H9 (cell line): ENCODE measurements at regions not wholly inside any gene's neighbourhood (a gene's known extent, or its start where the extent isn't known, plus 50 kb on each side); places are given as distances from the start of the nearest gene placed in this dataset.

ENCODE experiments used
- DNase-seq: peaks from one replicate; pipeline ENCODE4 v3.0.0-alpha.2; 2017
- H2AFZ ChIP-seq: one replicate; pipeline ENCODE4 v1.6.1; 2013; ENCODE audit warnings: mild to moderate bottlenecking, low read length, control low read depth, moderate library complexity
- H2AK5ac ChIP-seq: 2 replicates; pipeline ENCODE4 v1.6.1; 2013; ENCODE audit warnings: low read length, control low read depth, mixed read lengths; ENCODE audit not compliant: insufficient read length
- H2BK120ac ChIP-seq: one replicate; pipeline ENCODE4 v1.6.1; 2013; ENCODE audit warnings: low read depth, mild to moderate bottlenecking, low read length, control low read depth, inconsistent platforms; ENCODE audit not compliant: poor library complexity, severe bottlenecking
- H2BK12ac ChIP-seq: 2 replicates; pipeline ENCODE4 v1.6.1; 2013; ENCODE audit warnings: low read length, control low read depth, mixed read lengths, low read depth; ENCODE audit not compliant: insufficient read length
- H2BK15ac ChIP-seq: 2 replicates; pipeline ENCODE4 v1.6.1; 2013; ENCODE audit warnings: low read depth, low read length, control low read depth
- H2BK20ac ChIP-seq: one replicate; pipeline ENCODE4 v1.6.1; 2013; ENCODE audit warnings: low read depth, mild to moderate bottlenecking, low read length, control low read depth, inconsistent platforms; ENCODE audit not compliant: poor library complexity, severe bottlenecking
- H2BK5ac ChIP-seq: 2 replicates; pipeline ENCODE4 v1.6.1; 2013; ENCODE audit warnings: low read length, control low read depth, mixed read lengths; ENCODE audit not compliant: insufficient read length
- H3K14ac ChIP-seq: 2 replicates; pipeline ENCODE4 v1.6.1; 2013; ENCODE audit warnings: low read length, control low read depth; ENCODE audit not compliant: insufficient read depth
- H3K18ac ChIP-seq: 2 replicates; pipeline ENCODE4 v1.6.1; 2013; ENCODE audit warnings: low read depth, mild to moderate bottlenecking, mixed read lengths, low read length, control low read depth; ENCODE audit not compliant: insufficient read length
- H3K23ac ChIP-seq: 2 replicates; pipeline ENCODE4 v1.6.1; 2013; ENCODE audit warnings: low read length, control low read depth, mixed read lengths, low read depth; ENCODE audit not compliant: insufficient read length
- H3K23me2 ChIP-seq: 2 replicates; pipeline ENCODE4 v1.6.1; 2013; ENCODE audit warnings: low read depth, mild to moderate bottlenecking, mixed read lengths, low read length, control low read depth; ENCODE audit not compliant: insufficient read length, poor library complexity, severe bottlenecking
- H3K27ac ChIP-seq: 2 replicates; pipeline ENCODE4 v1.5.1; 2013; ENCODE audit warnings: low read length, control low read depth, mixed read lengths, low read depth; ENCODE audit not compliant: insufficient read length
- H3K27me3 ChIP-seq: 2 replicates; pipeline ENCODE4 v1.6.1; 2013; ENCODE audit warnings: low read length, control low read depth, inconsistent platforms; ENCODE audit not compliant: insufficient read depth
- H3K4ac ChIP-seq: 2 replicates; pipeline ENCODE4 v1.6.1; 2013; ENCODE audit warnings: low read depth, mild to moderate bottlenecking, control low read depth, inconsistent platforms, low read length, moderate library complexity
- H3K4me1 ChIP-seq: 2 replicates; pipeline ENCODE4 v1.6.1; 2013; ENCODE audit warnings: low read length, control low read depth, inconsistent platforms; ENCODE audit not compliant: insufficient read depth
- H3K4me2 ChIP-seq: 2 replicates; pipeline ENCODE4 v1.6.1; 2013; ENCODE audit warnings: low read length, control low read depth, mixed read lengths; ENCODE audit not compliant: insufficient read length, insufficient read depth
- H3K56ac ChIP-seq: 2 replicates; pipeline ENCODE4 v1.6.1; 2013; ENCODE audit warnings: low read depth, mild to moderate bottlenecking, mixed read lengths, low read length, control low read depth; ENCODE audit not compliant: insufficient read length
- H3K79me1 ChIP-seq: 2 replicates; pipeline ENCODE4 v1.6.1; 2013; ENCODE audit warnings: low read depth, mild to moderate bottlenecking, moderate library complexity, low read length, control low read depth, inconsistent platforms; ENCODE audit not compliant: insufficient read depth, poor library complexity, severe bottlenecking
- H3K79me2 ChIP-seq: 2 replicates; pipeline ENCODE4 v1.6.1; 2013; ENCODE audit warnings: low read length, control low read depth, inconsistent platforms; ENCODE audit not compliant: insufficient read depth
- H3K9ac ChIP-seq: 2 replicates; pipeline ENCODE4 v1.6.1; 2013; ENCODE audit warnings: low read length, control low read depth, mixed read lengths; ENCODE audit not compliant: insufficient read length; ENCODE audit errors: extremely low read depth
- H3K9me3 ChIP-seq: one replicate; pipeline ENCODE4 v1.6.1; 2013; ENCODE audit warnings: low read depth, low read length, inconsistent platforms; ENCODE audit not compliant: control insufficient read depth
- H3T11ph ChIP-seq: one replicate; pipeline ENCODE4 v1.6.1; 2013; ENCODE audit warnings: mild to moderate bottlenecking, low read length, control low read depth, inconsistent platforms
- H4K20me1 ChIP-seq: one replicate; pipeline ENCODE4 v1.6.1; 2013; ENCODE audit not compliant: control insufficient read depth, insufficient read length, insufficient read depth
- H4K5ac ChIP-seq: 2 replicates; pipeline ENCODE4 v1.6.1; 2013; ENCODE audit warnings: low read depth, mild to moderate bottlenecking, mixed read lengths, low read length, control low read depth; ENCODE audit not compliant: insufficient read length
- H4K8ac ChIP-seq: replicated peaks from 2 replicates; pipeline ENCODE4 v1.6.1; 2013; ENCODE audit warnings: low read length, control low read depth, mixed read lengths, low read depth; ENCODE audit not compliant: insufficient read length
- H4K91ac ChIP-seq: 2 replicates; pipeline ENCODE4 v1.6.1; 2013; ENCODE audit warnings: low read depth, mild to moderate bottlenecking, moderate library complexity, mixed read lengths, low read length, control low read depth; ENCODE audit not compliant: insufficient read length
- H3K27ac Mint-ChIP-seq, 3 experiments: 2 replicates in 2 of 3; 3 replicates in 1 of 3; pipeline ENCODE4 v1.8.0; 2020 to 2021; ENCODE audit warnings: mixed read lengths in 3 of 3, mild to moderate bottlenecking in 1 of 3, moderate library complexity in 1 of 3
- H3K27me3 Mint-ChIP-seq: 2 replicates; pipeline ENCODE4 v1.8.0; 2021; ENCODE audit warnings: low read depth, mild to moderate bottlenecking, moderate library complexity, mixed read lengths
- H3K36me3 Mint-ChIP-seq, 3 experiments: 2 replicates in 2 of 3; 3 replicates in 1 of 3; pipeline ENCODE4 v1.8.0; 2020 to 2021; ENCODE audit warnings: low read depth in 3 of 3, mixed read lengths in 3 of 3; ENCODE audit not compliant: insufficient read depth in 1 of 3
- H3K4me1 Mint-ChIP-seq, 2 experiments: 2 replicates each; pipeline ENCODE4 v1.8.0; 2020; ENCODE audit warnings: mixed read lengths in 2 of 2
- H3K4me3 Mint-ChIP-seq, 2 experiments: 2 replicates in 1 of 2; 3 replicates in 1 of 2; pipeline ENCODE4 v1.8.0; 2020 to 2021; ENCODE audit warnings: mild to moderate bottlenecking in 2 of 2, mixed read lengths in 2 of 2, moderate library complexity in 1 of 2
- H3K9me3 Mint-ChIP-seq, 2 experiments: 2 replicates in 1 of 2; 3 replicates in 1 of 2; pipeline ENCODE4 v1.8.0; 2020; ENCODE audit warnings: mild to moderate bottlenecking in 2 of 2, mixed read lengths in 2 of 2, moderate library complexity in 1 of 2
- CTCF ChIP-seq: fragments of 200-600 bp; sonication (generic); conservative IDR thresholded peaks from 3 replicates; pipeline ENCODE4 v1.8.0; 2021; ENCODE audit warnings: antibody characterized with exemption, mild to moderate bottlenecking
- WGBS: extraction: QIAGEN DNeasy Blood & Tissue Kit; methylation state at CpG from one replicate; pipeline ENCODE4 v1.1.7; 2013; ENCODE audit warnings: missing lambda C conversion rate, low lambda C conversion rate, mixed read lengths; ENCODE audit not compliant: insufficient read length; ENCODE audit errors: extremely low coverage; 5-methylcytosine and 5-hydroxymethylcytosine counted together

- no peak overlapping the region for H3T11ph ChIP-seq
- H2BK120ac ChIP-seq: no peak overlapping the region
- no peaks in the 10 kb centered on the region for H3K4me1 ChIP-seq
- H4K8ac ChIP-seq: no peak overlapping the region
- Mint-ChIP-seq H3K4me1 (no peaks in the 10 kb centered on the region), H3K4me3 (no peak overlapping the region), H3K27ac (no peak overlapping the region), H3K27me3 (no peaks in the 10 kb centered on the region), H3K9me3 (no peaks in the 10 kb centered on the region), H3K36me3 (no peaks in the 10 kb centered on the region)
- H3K79me1 ChIP-seq: no peaks in the 10 kb centered on the region
- no peaks in the 10 kb centered on the region for H3K79me2 ChIP-seq
- H2BK20ac ChIP-seq: no peak overlapping the region
- H4K91ac ChIP-seq: no peak overlapping the region
- H2BK15ac ChIP-seq: no peak overlapping the region
- no peak overlapping the region for H2AFZ ChIP-seq
- H3K4me2 ChIP-seq: no peak overlapping the region
- DNase-seq: no peak
- H4K5ac ChIP-seq: no peak overlapping the region
- TF ChIP-seq CTCF: no peak
- no peak overlapping the region for H3K56ac ChIP-seq
- H3K23me2 ChIP-seq: no peaks in the 10 kb centered on the region
- H3K23ac ChIP-seq: no peak overlapping the region
- H3K18ac ChIP-seq: no peak overlapping the region
- no peak overlapping the region for H3K4ac ChIP-seq
- no peaks in the 10 kb centered on the region for H4K20me1 ChIP-seq
- no peak overlapping the region for H2BK5ac ChIP-seq
- H2BK12ac ChIP-seq: no peak overlapping the region
- H3K27ac ChIP-seq: no peak overlapping the region
- no peak overlapping the region for H3K9ac ChIP-seq
- no peak overlapping the region for H3K14ac ChIP-seq
- no CpG with 5 or more reads among the region's 2 CpGs for WGBS
- H3K27me3 ChIP-seq: no peaks in the 10 kb centered on the region
- H2AK5ac ChIP-seq: no peak overlapping the region
- H3K9me3 ChIP-seq: no peaks in the 10 kb centered on the region
Measured at GRCh38 chr1:189046127-189046526, 1431.5 kb downstream of the BRINP3 start.
